ENCODE measurements at regions not wholly inside any gene's neighbourhood (a gene's known extent, or its start where the extent isn't known, plus 50 kb on each side); places are given as distances from the start of the nearest gene placed in this dataset.

DNA sequence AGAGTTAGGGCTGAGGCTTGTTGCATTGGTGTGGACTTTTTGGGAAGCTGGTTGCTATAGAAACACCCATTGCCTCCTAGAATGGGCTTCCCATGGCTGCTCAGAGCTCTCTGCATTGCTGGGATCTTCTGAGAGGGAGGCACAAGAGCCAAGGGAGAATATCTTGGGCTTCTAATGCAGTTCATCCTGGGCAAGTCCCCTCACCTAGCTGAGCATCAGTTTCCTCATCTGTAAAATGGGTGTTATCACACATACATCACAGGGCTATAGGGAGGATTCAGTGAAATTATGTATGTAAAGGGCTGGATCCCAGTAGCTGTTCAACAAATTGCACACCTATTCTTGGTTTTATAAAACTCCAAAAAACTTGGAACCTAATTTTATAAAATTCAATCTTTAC is 106.1 kb upstream of the ALDH1B1 start:
- DNase-seq (ENCODE audit: low spot score): no peak

DNA sequence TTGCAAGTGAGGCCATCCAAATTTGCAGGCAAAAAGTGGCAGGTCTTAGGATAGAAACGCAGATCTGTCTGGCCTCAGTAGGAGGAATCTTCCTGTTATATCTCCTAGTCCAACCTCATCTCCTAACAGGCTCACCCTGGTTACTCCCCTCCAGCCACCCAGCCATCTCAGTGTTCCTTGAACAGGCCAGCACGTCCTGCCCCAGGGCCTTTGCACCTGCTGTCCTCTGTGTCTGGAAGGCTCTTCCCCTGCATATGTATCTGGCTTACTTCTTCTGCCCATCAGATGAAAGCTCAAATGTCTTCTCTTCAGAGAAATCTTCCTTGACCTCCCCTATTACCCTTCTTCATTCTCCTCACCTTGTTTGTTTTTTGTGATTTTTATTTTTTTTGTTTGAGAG is 107.3 kb upstream of the ALDH1B1 start:
- DNase-seq (ENCODE audit: low spot score): no peak

- DNase-seq (ENCODE audit: low spot score): no peak
Measured at GRCh38 chr9:38284588-38285051, 107.9 kb upstream of the ALDH1B1 start.

DNA sequence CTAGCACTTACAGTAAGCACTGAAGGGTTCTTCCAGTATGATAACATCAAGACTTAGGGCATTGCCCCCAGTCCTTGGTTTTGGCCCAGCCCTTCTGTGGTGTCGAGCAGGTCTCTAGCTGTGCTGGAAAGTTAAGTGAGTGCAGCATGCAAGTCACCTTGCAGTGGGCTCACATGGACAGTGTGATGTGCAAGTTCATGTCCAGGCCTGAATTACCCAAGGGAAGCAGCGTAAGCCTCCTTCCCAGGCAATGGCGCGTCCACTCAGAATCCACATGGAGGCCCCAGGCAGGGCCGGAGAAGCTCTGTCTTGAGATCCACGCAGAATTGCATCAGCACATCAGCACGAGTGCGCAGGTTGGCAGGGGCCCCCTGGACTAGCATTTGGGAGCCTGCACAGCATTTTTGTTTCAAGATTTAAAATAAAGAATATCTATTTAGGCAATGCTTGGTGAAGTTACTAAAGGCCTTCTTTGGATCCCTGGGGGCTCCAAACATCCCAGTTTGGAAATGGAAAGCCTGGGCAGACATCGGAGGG is 108.4 kb upstream of the ALDH1B1 start:
- no peak for DNase-seq (ENCODE audit: low spot score)

DNA sequence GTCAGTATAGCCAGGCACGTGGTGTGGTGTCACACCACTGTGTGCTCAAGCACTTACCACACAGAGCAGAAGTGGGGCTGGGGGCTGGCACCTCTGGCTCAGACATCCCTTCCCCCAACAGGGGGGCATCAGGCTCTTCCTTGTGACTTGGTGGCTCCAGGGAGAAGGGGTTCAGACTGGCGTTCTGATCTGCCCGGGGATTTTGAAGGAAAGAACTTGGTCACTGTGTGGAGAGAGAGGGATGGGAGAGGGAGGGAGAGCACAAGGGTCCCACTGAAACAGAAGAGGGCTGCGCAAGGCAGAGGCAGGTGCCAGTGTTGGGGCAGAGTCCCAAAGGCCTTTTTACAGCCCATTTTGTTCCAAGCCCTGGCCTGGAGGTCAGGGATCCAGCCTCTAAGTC is 109.7 kb upstream of the ALDH1B1 start:
- DNase-seq (ENCODE audit: low spot score): no peak

DNA sequence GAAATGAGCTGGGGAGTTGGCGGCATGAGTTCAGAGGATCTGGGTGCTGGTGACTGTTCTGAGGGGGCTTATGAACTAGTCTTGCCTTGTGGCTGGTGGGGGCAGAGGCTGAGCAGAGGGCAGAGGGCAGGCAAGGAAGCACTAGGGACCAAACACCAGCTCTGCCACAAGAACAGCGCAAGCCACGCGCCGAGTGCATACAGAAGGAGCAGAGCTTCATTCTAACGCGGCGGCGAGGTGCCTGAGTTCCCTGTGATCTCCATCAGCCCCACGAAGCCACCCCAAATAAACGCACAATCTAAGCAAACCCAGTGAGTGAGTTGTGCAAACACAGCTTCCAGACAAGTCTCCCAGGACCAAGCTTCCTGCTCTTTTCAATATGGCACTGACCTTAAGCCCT is 110.6 kb upstream of the ALDH1B1 start:
- DNase-seq (ENCODE audit: low spot score): no peak

DNA sequence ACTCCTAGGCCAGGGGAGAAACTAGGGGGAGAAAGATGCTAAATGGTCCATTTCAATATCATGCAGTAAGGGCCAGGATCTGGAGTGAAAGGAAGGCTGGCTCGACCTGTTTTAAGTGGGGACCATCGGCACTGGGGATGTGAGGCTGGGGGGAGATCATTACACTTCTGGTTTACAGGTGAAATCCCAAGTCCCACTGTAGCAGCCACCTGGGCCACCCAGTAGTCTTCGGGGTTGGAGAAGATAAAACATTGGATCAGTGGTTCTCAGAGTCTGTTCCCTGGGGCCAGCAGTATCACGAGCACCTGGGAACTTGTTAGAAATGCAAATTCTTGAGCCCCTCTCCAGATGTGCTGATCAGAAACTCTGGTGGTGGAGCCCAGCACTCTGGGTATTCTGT is 111.3 kb upstream of the ALDH1B1 start:
- no peak for DNase-seq (ENCODE audit: low spot score)

DNA sequence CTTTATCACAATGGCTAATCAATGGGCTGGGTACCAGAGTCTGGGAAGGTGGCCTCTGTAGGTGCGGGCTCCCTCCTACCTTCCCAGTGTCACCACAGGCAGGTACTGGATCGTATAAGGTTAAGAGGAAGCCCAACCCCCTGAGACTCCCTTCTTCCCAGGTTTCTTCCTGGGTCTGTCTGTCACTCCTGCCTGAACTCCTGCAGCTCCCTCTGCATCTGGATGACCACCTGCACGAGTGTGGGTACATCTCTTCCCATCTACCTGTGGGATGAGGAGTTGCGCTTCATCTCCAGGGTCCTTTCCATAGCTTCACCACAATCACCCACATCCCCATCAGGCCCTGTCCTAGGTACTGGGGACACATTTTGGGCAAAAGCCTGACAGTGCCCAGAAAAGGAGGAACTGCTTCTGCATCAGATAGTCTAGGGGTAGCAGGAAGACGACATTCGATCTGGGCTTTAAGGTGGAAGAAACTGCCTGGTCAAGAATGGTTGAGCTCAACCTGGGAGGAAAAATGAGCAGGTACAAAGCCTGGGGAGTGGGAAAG is 112.2 kb upstream of the ALDH1B1 start:
- DNase-seq (ENCODE audit: low spot score): no peak

GRCh38 chr9:38278931-38279679 is 113.4 kb upstream of the ALDH1B1 start:
- no peak for DNase-seq (ENCODE audit: low spot score)

DNA sequence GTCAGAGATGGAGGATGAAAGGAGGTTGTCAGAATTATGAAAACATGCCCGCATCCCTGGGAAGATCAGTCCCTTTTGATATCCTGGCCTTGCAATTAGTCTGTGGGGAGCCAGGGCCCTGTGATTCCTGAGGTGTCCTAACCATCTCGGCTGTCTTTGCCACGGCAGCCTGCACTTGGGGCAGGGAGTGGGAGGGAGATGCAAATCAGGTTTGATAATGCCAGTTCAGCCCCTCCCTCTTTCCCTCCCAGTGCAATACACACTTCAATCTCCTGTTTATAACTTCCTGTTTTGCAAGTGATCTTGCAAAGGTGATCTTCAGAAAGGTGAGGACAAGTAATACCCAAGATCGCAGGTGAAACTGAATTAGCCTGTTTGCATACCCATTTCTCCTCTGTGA is 114.0 kb upstream of the ALDH1B1 start:
- no peak for DNase-seq (ENCODE audit: low spot score)

DNA sequence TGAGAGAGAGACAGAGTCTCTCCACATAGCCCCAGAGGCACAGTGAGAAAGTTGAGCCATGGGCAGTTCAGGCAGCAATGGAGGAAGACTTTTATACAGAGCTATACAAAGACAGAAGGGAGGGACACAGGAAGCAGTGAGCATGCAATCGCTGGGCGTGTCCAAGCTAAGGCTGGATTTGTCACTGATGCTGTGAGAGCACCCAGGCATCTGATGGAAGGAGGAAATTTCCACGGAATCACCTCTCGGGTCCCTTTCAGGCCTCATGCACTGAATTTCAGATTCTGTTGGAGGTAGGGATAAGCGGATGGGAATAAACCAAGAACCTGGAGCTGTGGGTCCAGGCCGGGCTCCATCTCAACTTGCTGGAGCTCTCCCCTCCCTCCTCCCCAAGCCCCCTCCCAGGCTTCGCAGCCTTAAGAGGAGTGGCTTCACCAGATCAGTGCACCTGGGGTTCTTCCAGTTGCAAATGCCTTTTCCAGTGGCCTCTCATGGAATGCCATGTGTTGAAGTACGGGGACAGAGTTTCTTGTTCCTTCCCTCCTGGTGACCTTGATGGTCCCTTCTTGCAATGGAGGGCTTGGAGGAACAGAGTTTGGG is 114.8 kb upstream of the ALDH1B1 start:
- no peak for DNase-seq (ENCODE audit: low spot score)

DNA sequence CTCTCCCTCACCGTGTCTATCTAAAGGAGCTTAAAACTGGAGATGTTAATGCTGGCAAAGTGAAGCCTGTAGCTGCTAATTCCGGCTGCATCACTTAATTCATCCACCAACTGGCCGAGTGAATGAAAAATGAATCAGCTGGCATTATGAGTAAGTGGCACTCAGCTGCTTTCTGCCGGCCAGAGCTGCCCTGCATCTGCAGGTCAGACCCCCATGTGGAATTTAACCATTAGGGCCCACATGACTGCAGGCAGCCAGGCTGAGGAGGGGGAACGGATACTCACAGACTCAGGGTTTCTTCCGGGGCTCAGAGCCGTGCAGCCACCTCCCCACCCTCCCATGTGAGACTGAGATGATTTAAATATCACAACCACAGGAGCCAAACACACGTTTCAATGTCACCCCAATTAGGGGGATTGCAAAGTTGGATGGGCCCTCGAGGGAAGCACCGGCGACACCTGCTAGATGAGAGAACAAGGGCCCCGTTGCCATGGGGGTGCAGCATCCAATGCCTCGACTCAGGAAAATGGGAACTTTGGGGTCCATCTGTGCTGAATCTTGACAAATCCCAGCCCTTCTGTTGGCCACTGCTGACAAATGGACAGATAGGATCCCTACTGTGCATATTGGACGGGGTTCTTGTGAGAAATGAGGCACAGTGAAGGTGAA is 115.6 kb upstream of the ALDH1B1 start:
- no peak for DNase-seq (ENCODE audit: low spot score)

- DNase-seq (ENCODE audit: low spot score): no peak
Measured at GRCh38 chr9:38274800-38275199, 117.7 kb upstream of the ALDH1B1 start.

DNA sequence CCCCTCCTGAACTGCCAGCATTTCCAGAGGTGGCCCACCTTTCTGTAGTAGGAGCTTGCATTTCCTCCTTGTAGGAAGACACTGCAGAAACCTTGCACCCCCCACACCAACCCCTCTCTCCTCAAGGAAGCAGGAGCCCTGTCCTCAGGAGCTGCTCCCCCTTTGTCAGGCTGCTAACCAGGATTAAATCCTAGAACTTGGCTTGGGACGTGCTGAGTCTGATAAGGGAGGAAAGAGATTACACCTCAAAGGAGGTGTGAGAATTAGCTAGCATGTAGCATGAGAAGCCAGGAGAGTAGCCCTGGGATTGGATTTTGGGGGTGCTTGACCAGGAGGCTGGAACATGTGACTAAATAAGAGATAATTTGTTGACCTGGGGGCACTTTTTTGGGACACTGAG is 119.8 kb upstream of the ALDH1B1 start:
- DNase-seq (ENCODE audit: low spot score): no peak

DNA sequence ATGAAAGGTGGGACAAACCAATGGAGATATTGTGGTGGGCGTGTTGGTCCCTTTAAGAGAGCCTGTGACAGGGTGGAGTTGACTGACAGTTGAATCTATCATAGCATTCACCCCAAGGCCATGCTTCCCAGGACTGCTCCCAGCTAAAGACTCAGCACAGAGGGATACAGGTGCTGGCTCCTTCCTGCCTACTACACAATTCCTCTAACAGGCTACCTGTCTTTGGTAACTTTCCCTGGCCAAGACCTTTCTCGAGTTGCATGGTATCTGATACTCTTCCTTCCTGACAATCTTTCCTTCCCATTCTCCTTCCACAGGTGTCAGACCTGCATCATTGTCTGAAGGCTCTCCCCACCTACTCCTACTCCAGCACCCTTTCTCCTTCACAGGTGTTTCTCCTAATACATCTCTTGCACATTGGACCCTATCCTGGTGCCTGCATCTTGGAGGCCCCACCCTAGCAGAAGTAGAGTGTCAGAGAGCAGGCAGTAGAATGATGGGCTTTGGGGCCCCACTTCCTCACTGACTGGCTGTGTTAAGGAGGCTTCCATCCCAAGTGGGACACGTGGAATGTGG is 120.7 kb upstream of the ALDH1B1 start:
- no peak for DNase-seq (ENCODE audit: low spot score)

DNA sequence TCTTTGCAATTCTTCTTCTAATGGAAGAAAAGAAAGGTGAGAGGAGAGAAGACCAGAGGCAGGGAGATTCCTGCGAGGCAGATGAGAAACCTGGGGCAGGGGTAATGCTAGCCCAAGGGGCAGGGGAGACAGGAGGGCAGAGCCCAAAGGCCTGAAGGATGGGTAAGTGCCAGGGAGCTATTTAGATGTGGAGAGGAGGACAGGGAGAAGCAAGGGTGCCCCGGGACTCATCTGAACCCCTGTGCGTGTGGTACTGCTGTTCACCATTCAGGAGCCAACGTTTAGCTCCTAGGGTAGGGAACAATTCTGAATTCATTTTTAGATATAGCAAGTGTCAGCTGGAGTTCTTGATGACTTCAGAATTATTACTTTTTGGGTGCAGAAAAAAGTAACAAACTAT is 122.7 kb upstream of the ALDH1B1 start:
- DNase-seq (ENCODE audit: low spot score): no peak

- no peak for DNase-seq (ENCODE audit: low spot score)
Measured at GRCh38 chr9:38263532-38263931, 129.0 kb upstream of the ALDH1B1 start.

GRCh38 chr9:38259519-38260218 is 132.8 kb upstream of the ALDH1B1 start:
- no peak for DNase-seq (ENCODE audit: low spot score)

DNA sequence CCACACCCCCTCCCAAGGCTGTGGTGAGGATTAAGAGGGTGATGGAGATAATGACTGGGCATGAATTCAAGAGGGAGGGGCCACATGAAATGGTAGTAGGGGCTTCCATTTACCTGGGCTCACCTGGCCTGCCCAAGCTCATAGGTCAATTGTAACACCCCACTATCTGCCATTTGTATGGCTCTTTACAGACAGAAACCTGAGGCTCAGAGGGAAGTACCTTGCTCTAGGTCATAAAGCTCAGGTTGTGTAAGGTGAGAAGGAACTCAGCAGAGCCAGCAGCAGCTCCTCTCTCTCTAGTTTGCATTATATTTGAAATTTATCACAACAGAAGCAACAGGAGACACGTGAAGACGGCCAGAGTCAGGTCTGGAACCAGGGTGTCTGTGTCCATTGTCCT is 133.4 kb upstream of the ALDH1B1 start:
- no peak for DNase-seq (ENCODE audit: low spot score)

GRCh38 chr9:38257626-38258215 is 134.8 kb upstream of the ALDH1B1 start:
- DNase-seq (ENCODE audit: low spot score): no peak

- no peak for DNase-seq (ENCODE audit: low spot score)
Measured at GRCh38 chr9:38256461-38256860, 136.0 kb upstream of the ALDH1B1 start.

Data from globus pallidus (tissue), 1 donor.